Mucosa of descending colon (tissue), 3 donors: ENCODE measurements at regions not wholly inside any gene's neighbourhood (a gene's known extent, or its start where the extent isn't known, plus 50 kb on each side); places are given as distances from the start of the nearest gene placed in this dataset.
"Not testable (repeated sequence)": the region's sequence is repeated elsewhere in the genome, so short reads cannot be mapped to it uniquely, and the experiment has no call there.

Experiments
- ATAC-seq: fragments of 200-7000 bp; cut with Tn5 transposase; one replicate; pipeline ENCODE4 v1.9.1; 2020; ENCODE audit warnings: mild to moderate bottlenecking, moderate library complexity
- DNase-seq, 3 donors: peaks; one replicate each; pipeline ENCODE4 v3.0.0-alpha.2; 2020
- H3K36me3 ChIP-seq: fragments of 200-600 bp; one replicate; pipeline ENCODE4 v1.8.0; 2021; ENCODE audit warnings: low read depth, mild to moderate bottlenecking
- H3K4me1 ChIP-seq: fragments of 200-600 bp; one replicate; pipeline ENCODE4 v1.8.0; 2021; ENCODE audit warnings: low read depth, mild to moderate bottlenecking
- H3K4me3 ChIP-seq: fragments of 200-600 bp; one replicate; pipeline ENCODE4 v1.8.0; 2021; ENCODE audit warnings: mild to moderate bottlenecking
- H3K9me3 ChIP-seq: fragments of 200-600 bp; one replicate; pipeline ENCODE4 v1.8.0; 2021; ENCODE audit warnings: mild to moderate bottlenecking
- intact Hi-C, 2 donors: fragments of 100-400 bp; cut with DNase I in 1 of 2; cut with micrococcal nuclease in 1 of 2; formaldehyde crosslinking; loops; one replicate each; pipeline versions ENCODE4 v1.11.0 to v1.11.1; 2022; cut with DNase I, micrococcal nuclease
- donor health status: DM: no; HTN: no; CAD: no; lungs with moderate emphysema.
- donor health status: DM: no; HTN: no; CAD: no.
- donor health status: DM: no; HTN: yes; CAD: no.

- ATAC-seq, H3K36me3 ChIP-seq, H3K4me3 ChIP-seq, H3K9me3 ChIP-seq, intact Hi-C loops, DNase-seq, H3K4me1 ChIP-seq: not testable (repeated sequence)
These were observed 95.8 kb downstream of the SPDYE17 start for GRCh38 chr7:76936346-76936745.

GRCh38 chr7:76934711-76935110 lies 97.5 kb downstream of the SPDYE17 start:
- ATAC-seq, H3K9me3 ChIP-seq, DNase-seq, H3K4me1 ChIP-seq, intact Hi-C loops, H3K4me3 ChIP-seq, H3K36me3 ChIP-seq: not testable (repeated sequence)

- H3K36me3 ChIP-seq, H3K9me3 ChIP-seq, H3K4me3 ChIP-seq, intact Hi-C loops, ATAC-seq, DNase-seq, H3K4me1 ChIP-seq: not testable (repeated sequence)
These were observed 99.2 kb downstream of the SPDYE17 start for GRCh38 chr7:76932957-76933356.

GRCh38 chr7:76931441-76931840 lies 100.7 kb downstream of the SPDYE17 start:
- intact Hi-C loops, H3K9me3 ChIP-seq, H3K36me3 ChIP-seq, H3K4me3 ChIP-seq, H3K4me1 ChIP-seq, DNase-seq: not testable (repeated sequence)
- peak; percentile 26 for ATAC-seq

- DNase-seq, intact Hi-C loops, H3K9me3 ChIP-seq, ATAC-seq, H3K4me1 ChIP-seq, H3K36me3 ChIP-seq, H3K4me3 ChIP-seq: not testable (repeated sequence)
These were observed 101.7 kb downstream of the SPDYE17 start for GRCh38 chr7:76930416-76930815.

GRCh38 chr7:76928751-76929150 lies 103.4 kb downstream of the SPDYE17 start:
- DNase-seq, H3K4me3 ChIP-seq, ATAC-seq, H3K36me3 ChIP-seq, H3K4me1 ChIP-seq, intact Hi-C loops, H3K9me3 ChIP-seq: not testable (repeated sequence)

- intact Hi-C loops, ATAC-seq, DNase-seq, H3K4me1 ChIP-seq, H3K9me3 ChIP-seq, H3K36me3 ChIP-seq, H3K4me3 ChIP-seq: not testable (repeated sequence)
These were observed 104.3 kb downstream of the SPDYE17 start for GRCh38 chr7:76927741-76928393.

GRCh38 chr7:76926416-76926815 lies 105.7 kb downstream of the SPDYE17 start:
- ATAC-seq, intact Hi-C loops, H3K4me3 ChIP-seq, DNase-seq, H3K4me1 ChIP-seq, H3K36me3 ChIP-seq, H3K9me3 ChIP-seq: not testable (repeated sequence)

GRCh38 chr7:76924756-76925155 lies 107.4 kb downstream of the SPDYE17 start:
- intact Hi-C loops, DNase-seq, H3K4me1 ChIP-seq, H3K4me3 ChIP-seq, H3K36me3 ChIP-seq, H3K9me3 ChIP-seq: not testable (repeated sequence)
- ATAC-seq, result peak; percentile 44

GRCh38 chr7:76918619-76919018 lies 113.5 kb downstream of the SPDYE17 start:
- not testable (repeated sequence) for DNase-seq

GRCh38 chr7:76914361-76914760 lies 117.8 kb downstream of the SPDYE17 start:
- H3K9me3 ChIP-seq, ATAC-seq, H3K36me3 ChIP-seq, intact Hi-C loops, H3K4me3 ChIP-seq, H3K4me1 ChIP-seq, DNase-seq: not testable (repeated sequence)

More at GRCh38 chr7:76918619-76919018, 113.5 kb downstream of the SPDYE17 start:
- H3K4me1 ChIP-seq, H3K36me3 ChIP-seq, ATAC-seq, H3K4me3 ChIP-seq, H3K9me3 ChIP-seq, intact Hi-C loops: not testable (repeated sequence)

GRCh38 chr7:76912011-76912814 lies 119.9 kb downstream of the SPDYE17 start:
- H3K9me3 ChIP-seq, H3K4me1 ChIP-seq, intact Hi-C loops, ATAC-seq, DNase-seq, H3K36me3 ChIP-seq, H3K4me3 ChIP-seq: not testable (repeated sequence)

- DNase-seq, ATAC-seq, H3K36me3 ChIP-seq, H3K4me1 ChIP-seq, H3K9me3 ChIP-seq, H3K4me3 ChIP-seq, intact Hi-C loops: not testable (repeated sequence)
These were observed 127.5 kb downstream of the SPDYE17 start for GRCh38 chr7:76904688-76905087.

- ATAC-seq, H3K4me3 ChIP-seq, H3K9me3 ChIP-seq, H3K36me3 ChIP-seq, H3K4me1 ChIP-seq, DNase-seq, intact Hi-C loops: not testable (repeated sequence)
These were observed 130.0 kb downstream of the SPDYE17 start for GRCh38 chr7:76901944-76902710.
